Fibroblast of skin of abdomen (primary cell): ENCODE measurements at regions not wholly inside any gene's neighbourhood (a gene's known extent, or its start where the extent isn't known, plus 50 kb on each side); places are given as distances from the start of the nearest gene placed in this dataset.

Source experiments
- DNase-seq: peaks from one replicate; pipeline ENCODE4 v3.0.0-alpha.2; 2013

- DNase-seq, result peak; percentile 38
These were observed 385.4 kb upstream of the TMEM132C start for GRCh38 chr12:127881371-127882140.

GRCh38 chr12:127883013-127883412 is 384.0 kb upstream of the TMEM132C start:
- DNase-seq, result no peak

- DNase-seq, result peak; percentile 10
These were observed 380.8 kb upstream of the TMEM132C start for GRCh38 chr12:127885954-127886750.

- DNase-seq, result no peak
These were observed 380.1 kb upstream of the TMEM132C start for GRCh38 chr12:127886827-127887226.

GRCh38 chr12:127888943-127889719 is 377.8 kb upstream of the TMEM132C start:
- DNase-seq, result peak; percentile 7

- no peak for DNase-seq
These were observed 372.9 kb upstream of the TMEM132C start for GRCh38 chr12:127893895-127894609.

- DNase-seq, result no peak
These were observed 370.3 kb upstream of the TMEM132C start for GRCh38 chr12:127896661-127897060.

- no peak for DNase-seq
These were observed 368.4 kb upstream of the TMEM132C start for GRCh38 chr12:127898616-127899015.

GRCh38 chr12:127899971-127900370 is 367.0 kb upstream of the TMEM132C start:
- no peak for DNase-seq

GRCh38 chr12:127900386-127900785 is 366.6 kb upstream of the TMEM132C start:
- DNase-seq, result no peak

- peak; percentile 79 for DNase-seq
These were observed 363.8 kb upstream of the TMEM132C start for GRCh38 chr12:127903146-127903545.

- peak; percentile 75 for DNase-seq
These were observed 357.9 kb upstream of the TMEM132C start for GRCh38 chr12:127909041-127909440.

- DNase-seq, result no peak
These were observed 355.7 kb upstream of the TMEM132C start for GRCh38 chr12:127911291-127911690.

GRCh38 chr12:127912035-127912665 is 354.8 kb upstream of the TMEM132C start:
- DNase-seq, result no peak

- DNase-seq, result no peak
These were observed 343.5 kb upstream of the TMEM132C start for GRCh38 chr12:127923501-127923900.

- peak; percentile 60 for DNase-seq
These were observed 341.0 kb upstream of the TMEM132C start for GRCh38 chr12:127925971-127926370.

- DNase-seq, result no peak
These were observed 338.8 kb upstream of the TMEM132C start for GRCh38 chr12:127928178-127928577.

GRCh38 chr12:127928615-127929571 is 338.1 kb upstream of the TMEM132C start:
- peak; percentile 63 for DNase-seq

- no peak for DNase-seq
These were observed 336.8 kb upstream of the TMEM132C start for GRCh38 chr12:127930122-127930521.

GRCh38 chr12:127934409-127934808 is 332.6 kb upstream of the TMEM132C start:
- DNase-seq, result no peak

- DNase-seq, result no peak
These were observed 330.5 kb upstream of the TMEM132C start for GRCh38 chr12:127936463-127936862.
